HCT116 (cell line): ENCODE measurements at regions not wholly inside any gene's neighbourhood (a gene's known extent, or its start where the extent isn't known, plus 50 kb on each side); places are given as distances from the start of the nearest gene placed in this dataset.

ENCODE experiments used
- ATAC-seq: fragments of 200-7000 bp; cut with Tn5 transposase; 2 replicates; pipeline ENCODE4 v1.9.1; 2020; ENCODE audit warnings: mild to moderate bottlenecking, moderate library complexity
- BruUV-seq: library from RNA; stranded (reverse); fragments of 400-500 nt; replicated peaks from 2 replicates; lab custom pipeline; 2021; lab: Mats Ljungman, UMichigan
- CTCF ChIA-PET: fragments of 300-600 bp; sonication (Branson Sonifier 250); formaldehyde crosslinking; loops from one replicate; lab custom pipeline; 2021; ENCODE audit warnings: antibody characterized with exemption; lab: Charles Lee
- POLR2A ChIA-PET: fragments of 300-600, 350-600 bp; sonication (Branson Sonifier 250); formaldehyde crosslinking; loops from one replicate; lab custom pipeline; 2021; ENCODE audit warnings: antibody characterized with exemption; lab: Charles Lee
- RAD21 ChIA-PET, 2 experiments: fragments of 300-600 bp; sonication (Branson Sonifier 250); formaldehyde crosslinking; loops; one replicate each; lab custom pipeline; 2023; ENCODE audit warnings: low total read pairs in 2 of 2; ENCODE audit not compliant: uncharacterized antibody in 2 of 2, unreplicated experiment in 2 of 2, low non-redundant PET in 1 of 2; lab: Charles Lee
- DNase-seq: peaks from one replicate; pipeline ENCODE4 v3.0.0-alpha.2; 2010; ENCODE audit warnings: low read depth, low spot score
- H2AFZ ChIP-seq: fragments of 200-600 bp; shearing (Covaris generic), sonication (generic); 2 replicates; pipeline ENCODE4 v1.6.1; 2017; ENCODE audit warnings: low read depth, mixed run types, mixed read lengths, antibody characterized with exemption, low read length; ENCODE audit not compliant: poor library complexity, severe bottlenecking
- H3K27ac ChIP-seq: 2 replicates; pipeline ENCODE4 v1.5.1; 2012; ENCODE audit warnings: low read depth, low read length
- H3K27me3 ChIP-seq: fragments of 200-600 bp; sonication (generic); 2 replicates; pipeline ENCODE4 v1.6.1; 2016; ENCODE audit warnings: mixed run types, low read length, mixed read lengths; ENCODE audit not compliant: insufficient read depth
- H3K36me3 ChIP-seq, 2 experiments: fragments of 200-500 bp in 1 of 2; fragments of 200-600 bp in 1 of 2; sonication (Bioruptor generic) in 1 of 2; sonication (generic) in 1 of 2; 2 replicates each; pipeline versions ENCODE4 v1.5.1 to v1.6.1; 2014 to 2016; ENCODE audit warnings: low read length in 2 of 2, inconsistent platforms in 1 of 2, mixed read lengths in 1 of 2, mixed run types in 1 of 2; ENCODE audit not compliant: insufficient read depth in 2 of 2, control insufficient read depth in 1 of 2
- H3K4me1 ChIP-seq, 2 experiments: fragments of 200-600 bp in 1 of 2; sonication (generic) in 1 of 2; 2 replicates each; pipeline versions ENCODE4 v1.5.1 to v1.6.1; 2012 to 2017; ENCODE audit warnings: low read length in 2 of 2, inconsistent platforms in 1 of 2, mild to moderate bottlenecking in 1 of 2, mixed read lengths in 1 of 2, mixed run types in 1 of 2, moderate library complexity in 1 of 2; ENCODE audit not compliant: insufficient read depth in 2 of 2, control insufficient read depth in 1 of 2
- H3K4me2 ChIP-seq: fragments of 200-600 bp; sonication (generic); 2 replicates; pipeline ENCODE4 v1.6.1; 2017; ENCODE audit warnings: mixed run types, low read length, mixed read lengths
- H3K4me3 ChIP-seq, 2 experiments: fragments of 200-600 bp in 1 of 2; sonication (generic) in 1 of 2; replicated peaks in 1 of 2; 2 replicates each; pipeline ENCODE4 v1.5.1; 2011 to 2016; ENCODE audit warnings: low read length in 2 of 2, control low read depth in 1 of 2, low read depth in 1 of 2, mild to moderate bottlenecking in 1 of 2, mixed read lengths in 1 of 2, mixed run types in 1 of 2
- H3K79me2 ChIP-seq: fragments of 200-600 bp; sonication (generic); 2 replicates; pipeline ENCODE4 v1.6.1; 2017; ENCODE audit warnings: mild to moderate bottlenecking, mixed run types, low read length, moderate library complexity, mixed read lengths; ENCODE audit not compliant: insufficient read depth
- H3K9ac ChIP-seq: fragments of 200-600 bp; sonication (generic); 2 replicates; pipeline ENCODE4 v1.6.1; 2016; ENCODE audit warnings: low read length, mixed read lengths
- H3K9me2 ChIP-seq: fragments of 200-600 bp; sonication (generic), shearing (Covaris generic); 2 replicates; pipeline ENCODE4 v1.6.1; 2017; ENCODE audit warnings: mixed run types, mild to moderate bottlenecking, moderate library complexity; ENCODE audit not compliant: insufficient read depth
- H3K9me3 ChIP-seq, 2 experiments: fragments of 200-500 bp in 1 of 2; fragments of 200-600 bp in 1 of 2; sonication (Bioruptor generic) in 1 of 2; sonication (generic) in 1 of 2; 2 replicates each; pipeline ENCODE4 v1.6.1; 2014 to 2017; ENCODE audit warnings: low read length in 2 of 2, mixed read lengths in 2 of 2, inconsistent platforms in 1 of 2, low read depth in 1 of 2, mild to moderate bottlenecking in 1 of 2, mixed run types in 1 of 2, moderate library complexity in 1 of 2; ENCODE audit not compliant: control insufficient read depth in 1 of 2, insufficient read depth in 1 of 2
- H4K20me1 ChIP-seq: fragments of 200-600 bp; sonication (generic), shearing (Covaris generic); 2 replicates; pipeline ENCODE4 v1.6.1; 2017; ENCODE audit warnings: mixed run types, mild to moderate bottlenecking, moderate library complexity; ENCODE audit not compliant: insufficient read depth
- CBX3 ChIP-seq: IDR thresholded peaks from 2 replicates; pipeline ENCODE4 v1.6.1; 2012; ENCODE audit warnings: low read depth
- CEBPB ChIP-seq: IDR thresholded peaks from 2 replicates; pipeline ENCODE4 v1.6.1; 2012; ENCODE audit warnings: low read depth
- EGR1 ChIP-seq: IDR thresholded peaks from 2 replicates; pipeline ENCODE4 v1.6.1; 2012; ENCODE audit warnings: low read depth
- ELF1 ChIP-seq: IDR thresholded peaks from 2 replicates; pipeline ENCODE4 v1.6.1; 2012; ENCODE audit warnings: low read depth, borderline replicate concordance
- EZH2 ChIP-seq: fragments of 200-600 bp; sonication (generic); IDR thresholded peaks from 2 replicates; pipeline ENCODE4 v1.6.1; 2017; ENCODE audit warnings: antibody characterized with exemption, mixed run types
- EZH2phosphoT487 ChIP-seq: fragments of 200-600 bp; IDR thresholded peaks from 2 replicates; pipeline ENCODE4 v1.6.1; 2018; ENCODE audit warnings: antibody characterized with exemption, borderline replicate concordance
- JUND ChIP-seq: IDR thresholded peaks from 2 replicates; pipeline ENCODE4 v1.6.1; 2012
- POLR2A ChIP-seq: IDR thresholded peaks from 2 replicates; pipeline ENCODE4 v1.7.0; 2011; ENCODE audit warnings: borderline replicate concordance; ENCODE audit not compliant: insufficient read depth, insufficient read length; ENCODE audit errors: extremely low read depth
- SIN3A ChIP-seq: IDR thresholded peaks from 2 replicates; pipeline ENCODE4 v1.6.1; 2012; ENCODE audit warnings: low read depth
- TCF7L2 ChIP-seq: IDR thresholded peaks from 2 replicates; pipeline ENCODE4 v1.7.0; 2011; ENCODE audit warnings: borderline replicate concordance, inconsistent platforms; ENCODE audit not compliant: insufficient read depth, insufficient read length; ENCODE audit errors: extremely low read depth
- YY1 ChIP-seq: IDR thresholded peaks from 2 replicates; pipeline ENCODE4 v1.6.1; 2011; ENCODE audit warnings: low read length, low read depth, moderate library complexity, mild to moderate bottlenecking; ENCODE audit not compliant: insufficient replicate concordance; ENCODE audit errors: extremely low read depth
- ZFX ChIP-seq: fragments of 450-650 bp; IDR thresholded peaks from 2 replicates; pipeline ENCODE4 v1.6.1; 2017
- intact Hi-C: fragments of 100-400 bp; cut with micrococcal nuclease; formaldehyde crosslinking; loops from 2 replicates; pipeline ENCODE4 v1.10.0; 2022
- TF ChIP-seq, protein P1 (sequence below): IDR thresholded peaks from 2 replicates; pipeline ENCODE4 v1.6.1; 2012
- TF ChIP-seq, protein P2 (sequence below): IDR thresholded peaks from 2 replicates; pipeline ENCODE4 v1.6.1; 2012; ENCODE audit warnings: low read depth
- TF ChIP-seq, protein P3 (sequence below): IDR thresholded peaks from 2 replicates; pipeline ENCODE4 v1.6.1; 2012

DNA sequence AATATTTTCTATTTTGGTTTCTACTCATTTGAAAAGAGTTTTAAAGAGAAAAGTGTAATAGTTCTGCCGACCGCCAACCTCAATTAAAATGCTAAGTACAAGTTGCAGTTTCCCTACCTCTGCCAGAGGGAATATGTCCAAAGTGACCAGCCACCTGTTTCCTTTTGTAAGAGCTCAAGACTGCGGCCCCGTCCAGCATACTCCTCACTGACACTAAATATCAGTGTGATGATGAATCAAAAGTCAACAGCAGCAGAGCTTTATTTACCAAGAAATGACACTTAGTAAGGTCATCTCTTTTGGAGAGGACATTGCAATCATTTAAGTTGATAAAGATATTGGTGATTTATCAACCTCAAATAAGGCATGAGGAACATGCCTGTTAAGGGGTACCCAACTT lies 57.4 kb upstream of the NRIP1 start:
- TF ChIP-seq, protein P1, sequence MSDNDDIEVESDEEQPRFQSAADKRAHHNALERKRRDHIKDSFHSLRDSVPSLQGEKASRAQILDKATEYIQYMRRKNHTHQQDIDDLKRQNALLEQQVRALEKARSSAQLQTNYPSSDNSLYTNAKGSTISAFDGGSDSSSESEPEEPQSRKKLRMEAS: no peak
- TF ChIP-seq CEBPB: no peak
- no peak for TF ChIP-seq EZH2
- TF ChIP-seq EZH2phosphoT487: no peak
- TF ChIP-seq, protein P2, sequence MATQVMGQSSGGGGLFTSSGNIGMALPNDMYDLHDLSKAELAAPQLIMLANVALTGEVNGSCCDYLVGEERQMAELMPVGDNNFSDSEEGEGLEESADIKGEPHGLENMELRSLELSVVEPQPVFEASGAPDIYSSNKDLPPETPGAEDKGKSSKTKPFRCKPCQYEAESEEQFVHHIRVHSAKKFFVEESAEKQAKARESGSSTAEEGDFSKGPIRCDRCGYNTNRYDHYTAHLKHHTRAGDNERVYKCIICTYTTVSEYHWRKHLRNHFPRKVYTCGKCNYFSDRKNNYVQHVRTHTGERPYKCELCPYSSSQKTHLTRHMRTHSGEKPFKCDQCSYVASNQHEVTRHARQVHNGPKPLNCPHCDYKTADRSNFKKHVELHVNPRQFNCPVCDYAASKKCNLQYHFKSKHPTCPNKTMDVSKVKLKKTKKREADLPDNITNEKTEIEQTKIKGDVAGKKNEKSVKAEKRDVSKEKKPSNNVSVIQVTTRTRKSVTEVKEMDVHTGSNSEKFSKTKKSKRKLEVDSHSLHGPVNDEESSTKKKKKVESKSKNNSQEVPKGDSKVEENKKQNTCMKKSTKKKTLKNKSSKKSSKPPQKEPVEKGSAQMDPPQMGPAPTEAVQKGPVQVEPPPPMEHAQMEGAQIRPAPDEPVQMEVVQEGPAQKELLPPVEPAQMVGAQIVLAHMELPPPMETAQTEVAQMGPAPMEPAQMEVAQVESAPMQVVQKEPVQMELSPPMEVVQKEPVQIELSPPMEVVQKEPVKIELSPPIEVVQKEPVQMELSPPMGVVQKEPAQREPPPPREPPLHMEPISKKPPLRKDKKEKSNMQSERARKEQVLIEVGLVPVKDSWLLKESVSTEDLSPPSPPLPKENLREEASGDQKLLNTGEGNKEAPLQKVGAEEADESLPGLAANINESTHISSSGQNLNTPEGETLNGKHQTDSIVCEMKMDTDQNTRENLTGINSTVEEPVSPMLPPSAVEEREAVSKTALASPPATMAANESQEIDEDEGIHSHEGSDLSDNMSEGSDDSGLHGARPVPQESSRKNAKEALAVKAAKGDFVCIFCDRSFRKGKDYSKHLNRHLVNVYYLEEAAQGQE: no peak
- TF ChIP-seq, all 23 proteins: peak for 0
- no peaks in the 10 kb centered on the region for H3K36me3 ChIP-seq
- H3K4me1 ChIP-seq: no peaks in the 10 kb centered on the region
- RAD21 ChIA-PET: no interaction called here
- no peak overlapping the region for H3K4me2 ChIP-seq
- no peaks in the 10 kb centered on the region for H4K20me1 ChIP-seq
- no peak overlapping the region for H3K27ac ChIP-seq
- BruUV-seq: no TSS peak
- no peaks in the 10 kb centered on the region for H3K9me3 ChIP-seq
- intact Hi-C loops: no loop called here
- no peak overlapping the region for H2AFZ ChIP-seq
- no peaks in the 10 kb centered on the region for H3K9me2 ChIP-seq
- H3K79me2 ChIP-seq: no peaks in the 10 kb centered on the region
- POLR2A ChIA-PET: no interaction called here
- H3K9ac ChIP-seq: no peak overlapping the region
- H3K4me3 ChIP-seq: no peak overlapping the region
- ATAC-seq (no peak), DNase-seq (no peak)
- CTCF ChIA-PET: no interaction called here
- H3K27me3 ChIP-seq: no peaks in the 10 kb centered on the region

DNA sequence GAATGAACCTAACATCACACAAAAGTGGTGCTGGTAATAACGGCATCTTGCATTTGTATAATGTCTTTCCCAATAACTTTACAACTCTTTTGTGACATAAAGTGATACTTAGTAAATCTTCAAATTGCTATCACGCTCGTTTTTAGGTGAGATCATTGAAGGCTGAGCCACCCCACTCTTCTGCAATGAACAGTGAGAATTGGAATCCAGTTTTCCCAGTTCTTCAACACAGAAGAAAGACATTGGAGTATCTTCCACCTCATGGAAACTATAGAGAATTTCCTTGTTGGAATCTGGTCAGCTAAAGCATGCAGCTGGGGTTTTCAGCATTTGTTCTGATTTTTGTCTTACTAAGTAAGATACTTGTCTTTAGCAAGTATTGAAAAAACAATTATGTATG lies 59.9 kb upstream of the NRIP1 start:
- RAD21 ChIA-PET: no interaction called here
- no peaks in the 10 kb centered on the region for H4K20me1 ChIP-seq
- no peaks in the 10 kb centered on the region for H3K9me3 ChIP-seq
- H3K36me3 ChIP-seq: no peaks in the 10 kb centered on the region
- no peaks in the 10 kb centered on the region for H3K79me2 ChIP-seq
- CTCF ChIA-PET: no interaction called here
- no peak overlapping the region for H2AFZ ChIP-seq
- H3K4me3 ChIP-seq: no peak overlapping the region
- H3K27ac ChIP-seq: no peak overlapping the region
- no peaks in the 10 kb centered on the region for H3K9me2 ChIP-seq
- POLR2A ChIA-PET: no interaction called here
- intact Hi-C loops: no loop called here
- no peaks in the 10 kb centered on the region for H3K27me3 ChIP-seq
- DNase-seq (no peak), ATAC-seq (no peak)
- H3K4me1 ChIP-seq: no peaks in the 10 kb centered on the region
- no peak overlapping the region for H3K4me2 ChIP-seq
- BruUV-seq: no TSS peak
- no peak overlapping the region for H3K9ac ChIP-seq
- TF ChIP-seq, protein P3, sequence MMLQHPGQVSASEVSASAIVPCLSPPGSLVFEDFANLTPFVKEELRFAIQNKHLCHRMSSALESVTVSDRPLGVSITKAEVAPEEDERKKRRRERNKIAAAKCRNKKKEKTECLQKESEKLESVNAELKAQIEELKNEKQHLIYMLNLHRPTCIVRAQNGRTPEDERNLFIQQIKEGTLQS: no peak
- no peak for TF ChIP-seq JUND
- TF ChIP-seq, protein P2: no peak
- TF ChIP-seq ELF1: no peak
- TF ChIP-seq SIN3A: no peak
- TF ChIP-seq CBX3: no peak
- TF ChIP-seq TCF7L2: no peak
- TF ChIP-seq YY1: no peak
- TF ChIP-seq CEBPB: no peak
- TF ChIP-seq POLR2A: no peak
- no peak for TF ChIP-seq ZFX
- TF ChIP-seq EGR1: no peak
